Neural crest cell (in vitro differentiated cells): ENCODE measurements at regions not wholly inside any gene's neighbourhood (a gene's known extent, or its start where the extent isn't known, plus 50 kb on each side); places are given as distances from the start of the nearest gene placed in this dataset.
"Not testable (repeated sequence)": the region's sequence is repeated elsewhere in the genome, so short reads cannot be mapped to it uniquely, and the experiment has no call there.

Source experiments
- DNase-seq: peaks from one replicate; pipeline ENCODE4 v3.0.0; 2021; ENCODE audit warnings: low read depth, mixed read lengths, low spot score
- H3K27ac Mint-ChIP-seq: one replicate; pipeline ENCODE4 v1.8.0; 2021; ENCODE audit warnings: mild to moderate bottlenecking, mixed read lengths; ENCODE audit not compliant: unreplicated experiment
- H3K27me3 Mint-ChIP-seq: 2 replicates; pipeline ENCODE4 v1.8.0; 2021; ENCODE audit warnings: low read depth, mild to moderate bottlenecking, mixed read lengths
- H3K36me3 Mint-ChIP-seq: 2 replicates; pipeline ENCODE4 v1.8.0; 2021; ENCODE audit warnings: low read depth, mild to moderate bottlenecking, mixed read lengths
- H3K4me1 Mint-ChIP-seq: 2 replicates; pipeline ENCODE4 v1.8.0; 2021; ENCODE audit warnings: mixed read lengths
- H3K4me3 Mint-ChIP-seq: one replicate; pipeline ENCODE4 v1.8.0; 2021; ENCODE audit warnings: mild to moderate bottlenecking, mixed read lengths
- H3K9me3 Mint-ChIP-seq: 2 replicates; pipeline ENCODE4 v1.8.0; 2021; ENCODE audit warnings: mixed read lengths
- CTCF ChIP-seq: fragments of 200-600 bp; sonication (generic); conservative IDR thresholded peaks from 2 replicates; pipeline ENCODE4 v1.5.0; 2021; ENCODE audit warnings: antibody characterized with exemption, mild to moderate bottlenecking

GRCh38 chr1:212512816-212513559 is 80.3 kb downstream of the NENF start:
- no peak for TF ChIP-seq CTCF
- no peak for DNase-seq
- peaks cover 4% of the 10 kb centered on the region for H3K27me3 Mint-ChIP-seq
- no peak overlapping the region for H3K27ac Mint-ChIP-seq
- H3K4me1 Mint-ChIP-seq = peaks cover 15% of the 10 kb centered on the region
- H3K36me3 Mint-ChIP-seq = no peaks in the 10 kb centered on the region
- no peaks in the 10 kb centered on the region for H3K9me3 Mint-ChIP-seq
- H3K4me3 Mint-ChIP-seq = no peak overlapping the region

- TF ChIP-seq CTCF = no peak
- DNase-seq = no peak
- H3K27me3 Mint-ChIP-seq = peaks cover 4% of the 10 kb centered on the region
- no peak overlapping the region for H3K27ac Mint-ChIP-seq
- no peaks in the 10 kb centered on the region for H3K9me3 Mint-ChIP-seq
- H3K36me3 Mint-ChIP-seq = no peaks in the 10 kb centered on the region
- no peak overlapping the region for H3K4me3 Mint-ChIP-seq
- peaks cover 13% of the 10 kb centered on the region for H3K4me1 Mint-ChIP-seq
These were observed 80.9 kb downstream of the NENF start for GRCh38 chr1:212513586-212513985.

DNA sequence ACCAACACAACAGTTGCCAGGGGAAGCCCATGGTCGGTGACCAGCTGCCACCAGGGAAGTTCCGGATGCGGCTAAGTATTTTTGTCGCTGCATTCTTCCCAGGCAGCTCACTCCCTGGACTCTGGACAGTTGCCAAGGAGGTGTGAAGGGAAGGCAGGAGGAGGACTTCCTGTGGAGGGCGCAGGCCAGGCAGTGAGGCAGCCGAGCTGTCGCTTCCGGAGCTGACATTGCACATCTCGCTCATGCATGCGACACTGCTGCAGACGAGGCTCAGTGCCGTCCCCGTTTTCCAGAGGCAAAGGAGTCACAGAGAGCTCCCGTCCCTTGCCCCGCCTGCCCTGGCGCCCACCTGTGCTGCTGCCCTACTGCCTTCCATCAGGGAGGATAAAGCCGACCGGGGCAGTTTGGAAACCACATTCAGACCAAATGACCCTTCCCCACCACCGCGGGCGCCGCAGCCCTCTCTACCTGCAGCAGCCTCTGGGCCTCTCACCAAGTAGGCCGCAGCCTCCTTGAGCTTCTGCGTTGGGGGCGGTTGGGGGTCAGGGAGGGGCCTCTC is 81.4 kb downstream of the NENF start:
- H3K36me3 Mint-ChIP-seq = no peaks in the 10 kb centered on the region
- no peak overlapping the region for H3K4me3 Mint-ChIP-seq
- TF ChIP-seq CTCF = no peak
- H3K27ac Mint-ChIP-seq = no peak overlapping the region
- peaks cover 7% of the 10 kb centered on the region for H3K4me1 Mint-ChIP-seq
- H3K27me3 Mint-ChIP-seq = peaks cover 4% of the 10 kb centered on the region
- DNase-seq = no peak
- H3K9me3 Mint-ChIP-seq = no peaks in the 10 kb centered on the region

DNA sequence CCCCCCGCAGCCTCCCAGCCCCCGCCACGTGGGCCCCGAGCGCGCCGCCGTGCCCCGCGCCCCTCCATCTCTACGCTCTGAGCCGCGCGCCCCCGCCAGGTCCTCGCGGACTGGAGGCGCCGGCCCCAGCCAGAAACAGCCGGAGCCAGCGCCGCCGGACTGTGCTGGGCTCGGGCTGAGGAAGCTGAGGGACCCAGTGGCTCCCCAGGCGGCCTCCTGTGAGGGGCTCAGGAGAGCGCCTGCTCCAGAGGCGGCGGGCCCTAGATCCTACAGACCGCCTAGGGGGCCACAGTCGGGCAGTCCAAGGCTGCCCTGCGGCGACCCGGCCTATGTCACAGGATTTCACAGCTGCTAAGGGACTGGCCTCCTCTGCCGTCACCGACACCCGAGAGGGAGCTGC is 82.1 kb downstream of the NENF start:
- Mint-ChIP-seq H3K27ac (no peak overlapping the region), H3K27me3 (peaks cover 4% of the 10 kb centered on the region), H3K4me1 (peaks cover 7% of the 10 kb centered on the region), H3K9me3 (no peaks in the 10 kb centered on the region), H3K36me3 (no peaks in the 10 kb centered on the region), H3K4me3 (no peak overlapping the region)
- DNase-seq = no peak
- no peak for TF ChIP-seq CTCF

DNA sequence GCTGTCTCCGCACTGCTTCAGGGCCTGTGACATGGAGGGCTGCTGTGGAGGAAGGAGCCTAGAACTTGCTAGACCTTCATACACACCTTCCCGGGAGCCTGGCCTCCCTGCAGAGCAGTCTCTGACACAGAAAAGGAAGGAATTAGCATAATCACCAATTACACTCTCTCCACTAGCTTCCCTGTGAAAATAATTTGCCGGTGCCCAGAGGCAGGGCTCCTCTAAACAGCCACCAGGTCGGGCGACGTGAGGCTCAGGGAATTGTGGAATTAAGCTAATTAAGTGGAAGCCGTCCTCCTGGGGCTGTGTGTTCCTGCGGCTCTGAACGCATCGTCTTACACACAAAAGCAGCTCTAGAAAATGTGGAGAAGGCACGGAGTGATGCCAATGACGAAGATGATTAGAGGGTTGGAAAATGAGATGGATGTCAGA is 82.6 kb downstream of the NENF start:
- Mint-ChIP-seq H3K27me3 (peaks cover 4% of the 10 kb centered on the region), H3K9me3 (no peaks in the 10 kb centered on the region), H3K4me3 (no peak overlapping the region), H3K27ac (peak overlapping the region; percentile 63), H3K36me3 (no peaks in the 10 kb centered on the region), H3K4me1 (peaks cover 7% of the 10 kb centered on the region)
- no peak for TF ChIP-seq CTCF
- DNase-seq = no peak

GRCh38 chr1:212516012-212516411 is 83.3 kb downstream of the NENF start:
- H3K36me3 Mint-ChIP-seq, H3K4me1 Mint-ChIP-seq, H3K27me3 Mint-ChIP-seq, DNase-seq, H3K9me3 Mint-ChIP-seq, H3K27ac Mint-ChIP-seq, H3K4me3 Mint-ChIP-seq: not testable (repeated sequence)
